H1 (cell line): ENCODE measurements at regions not wholly inside any gene's neighbourhood (a gene's known extent, or its start where the extent isn't known, plus 50 kb on each side); places are given as distances from the start of the nearest gene placed in this dataset.
"Not testable (repeated sequence)": the region's sequence is repeated elsewhere in the genome, so short reads cannot be mapped to it uniquely, and the experiment has no call there.

Experiments
- CTCF ChIP-seq, 3 experiments: IDR thresholded peaks; 1 replicate in 2 of 3; 2 replicates in 1 of 3; pipeline versions ENCODE4 v1.5.1 to v1.6.1; 2011; ENCODE audit warnings: low read length in 3 of 3, mild to moderate bottlenecking in 3 of 3, inconsistent platforms in 2 of 3, low read depth in 1 of 3, moderate library complexity in 1 of 3; ENCODE audit not compliant: insufficient read depth in 1 of 3; ENCODE audit errors: control extremely low read depth in 1 of 3
- TAF1 ChIP-seq: IDR thresholded peaks from 2 replicates; pipeline ENCODE4 v1.6.1; 2011; ENCODE audit warnings: mild to moderate bottlenecking, low read depth, low read length
- TBP ChIP-seq: IDR thresholded peaks from 2 replicates; pipeline ENCODE4 v1.6.1; 2011; ENCODE audit warnings: low read depth, low read length, improper control_type of control experiment
- TEAD4 ChIP-seq: IDR thresholded peaks from 2 replicates; pipeline ENCODE4 v1.6.1; 2012; ENCODE audit warnings: low read depth, low read length, inconsistent platforms, mixed read lengths

- TF ChIP-seq CTCF (IDR thresholded peaks at IDR 0.05; ENCODE audit: control extremely low read depth in 1 of 3, insufficient read depth in 1 of 3, low read depth in 1 of 3, low read length in 3 of 3); TEAD4; TAF1; TBP: not testable (repeated sequence)
These were observed 54.0 kb downstream of the FOXD4L6 start for GRCh38 chr9:41074356-41074942.
